ENCODE measurements at regions not wholly inside any gene's neighbourhood (a gene's known extent, or its start where the extent isn't known, plus 50 kb on each side); places are given as distances from the start of the nearest gene placed in this dataset.

- no TSS peak for BruUV-seq (replicated peaks)
- DNase-seq (ENCODE audit: low read depth, low spot score) = no peak
- H3K27ac ChIP-seq (ENCODE audit: low read length) = no peak overlapping the region
- ChIA-PET POLR2A (no interaction called here), CTCF (no interaction called here)
- TF ChIP-seq POLR2AphosphoS5 (IDR thresholded peaks at IDR 0.05; ENCODE audit: low read depth, low read length) = no peak
- TF ChIP-seq TCF7L2 (IDR thresholded peaks at IDR 0.05; ENCODE audit: low read depth, low read length) = no peak
- no peak for ATAC-seq
- no peaks in the 10 kb centered on the region for H3K9me3 ChIP-seq (ENCODE audit: control insufficient read depth, insufficient read depth, low read depth, low read length)
- no peaks in the 10 kb centered on the region for H3K4me1 ChIP-seq (ENCODE audit: control insufficient read depth, insufficient read depth, low read length)
- no peaks in the 10 kb centered on the region for H3K36me3 ChIP-seq (ENCODE audit: control insufficient read depth, insufficient read depth, low read length)
- no peak overlapping the region for H3K4me3 ChIP-seq (ENCODE audit: low read depth in 2 of 2, low read length in 2 of 2)
- intact Hi-C loops (cut with micrococcal nuclease; ENCODE audit: unreplicated experiment) (no loop called here), in situ Hi-C loops (cut with HindIII; ENCODE audit: low pct_unique_long_range_greater_than_20kb, low sequenced_read_pairs) (no loop called here)
- no peaks in the 10 kb centered on the region for H3K27me3 ChIP-seq (ENCODE audit: control insufficient read depth, insufficient read depth, low read length)
These were observed 265.3 kb downstream of the PCDH18 start for GRCh38 chr4:137267024-137267423.

GRCh38 chr4:137266511-137266910, 265.8 kb downstream of the PCDH18 start:
- ChIA-PET CTCF (no interaction called here), POLR2A (no interaction called here)
- no peaks in the 10 kb centered on the region for H3K9me3 ChIP-seq (ENCODE audit: control insufficient read depth, insufficient read depth, low read depth, low read length)
- DNase-seq (ENCODE audit: low read depth, low spot score) (no peak), ATAC-seq (no peak)
- no peaks in the 10 kb centered on the region for H3K36me3 ChIP-seq (ENCODE audit: control insufficient read depth, insufficient read depth, low read length)
- no peaks in the 10 kb centered on the region for H3K4me1 ChIP-seq (ENCODE audit: control insufficient read depth, insufficient read depth, low read length)
- no peaks in the 10 kb centered on the region for H3K27me3 ChIP-seq (ENCODE audit: control insufficient read depth, insufficient read depth, low read length)
- TF ChIP-seq TCF7L2 (IDR thresholded peaks at IDR 0.05; ENCODE audit: low read depth, low read length) (no peak), REST (IDR thresholded peaks at IDR 0.05; ENCODE audit: insufficient read depth in 1 of 2, low read depth in 2 of 2, low read length in 1 of 2) (no peak), POLR2AphosphoS5 (IDR thresholded peaks at IDR 0.05; ENCODE audit: low read depth, low read length) (no peak), SIN3A (IDR thresholded peaks at IDR 0.05; ENCODE audit: borderline replicate concordance, insufficient read depth, low read depth, low read length) (no peak), CTCF (IDR thresholded peaks at IDR 0.05) (no peak)
- BruUV-seq (replicated peaks) = no TSS peak
- H3K27ac ChIP-seq (ENCODE audit: low read length) = no peak overlapping the region
- intact Hi-C loops (cut with micrococcal nuclease; ENCODE audit: unreplicated experiment) (no loop called here), in situ Hi-C loops (cut with HindIII; ENCODE audit: low pct_unique_long_range_greater_than_20kb, low sequenced_read_pairs) (no loop called here)
- H3K4me3 ChIP-seq (ENCODE audit: low read depth in 2 of 2, low read length in 2 of 2) = no peak overlapping the region

- intact Hi-C loops (cut with micrococcal nuclease; ENCODE audit: unreplicated experiment) = no loop called here
- POLR2A ChIA-PET = no interaction called here
- no peaks in the 10 kb centered on the region for H3K4me1 ChIP-seq (ENCODE audit: control insufficient read depth, insufficient read depth, low read length)
- no TSS peak for BruUV-seq (replicated peaks)
- no peaks in the 10 kb centered on the region for H3K27me3 ChIP-seq (ENCODE audit: control insufficient read depth, insufficient read depth, low read length)
- TF ChIP-seq TCF7L2 (IDR thresholded peaks at IDR 0.05; ENCODE audit: low read depth, low read length) = no peak
- no peak for TF ChIP-seq CTCF (IDR thresholded peaks at IDR 0.05)
- no peak for TF ChIP-seq SIN3A (IDR thresholded peaks at IDR 0.05; ENCODE audit: borderline replicate concordance, insufficient read depth, low read depth, low read length)
- no peak for TF ChIP-seq REST (IDR thresholded peaks at IDR 0.05; ENCODE audit: insufficient read depth in 1 of 2, low read depth in 2 of 2, low read length in 1 of 2)
- no peak for TF ChIP-seq POLR2AphosphoS5 (IDR thresholded peaks at IDR 0.05; ENCODE audit: low read depth, low read length)
- ATAC-seq = no peak
- no peaks in the 10 kb centered on the region for H3K9me3 ChIP-seq (ENCODE audit: control insufficient read depth, insufficient read depth, low read depth, low read length)
- in situ Hi-C loops (cut with HindIII; ENCODE audit: low pct_unique_long_range_greater_than_20kb, low sequenced_read_pairs) = no loop called here
- H3K4me3 ChIP-seq (ENCODE audit: low read depth in 2 of 2, low read length in 2 of 2) = no peak overlapping the region
- no peak for DNase-seq (ENCODE audit: low read depth, low spot score)
- no peaks in the 10 kb centered on the region for H3K36me3 ChIP-seq (ENCODE audit: control insufficient read depth, insufficient read depth, low read length)
- CTCF ChIA-PET = no interaction called here
- H3K27ac ChIP-seq (ENCODE audit: low read length) = no peak overlapping the region
These were observed 269.1 kb downstream of the PCDH18 start for GRCh38 chr4:137263206-137263605.

Data from Panc1 (cell line).